Endothelial cell of umbilical vein (primary cell): ENCODE measurements at regions not wholly inside any gene's neighbourhood (a gene's known extent, or its start where the extent isn't known, plus 50 kb on each side); places are given as distances from the start of the nearest gene placed in this dataset.

Experiments
- BruUV-seq: library from RNA; stranded (reverse); fragments of 400-500 nt; replicated peaks from 2 replicates; lab custom pipeline; 2021; lab: Mats Ljungman, UMichigan
- CTCF ChIA-PET: fragments of 300-600, 350-600 bp; sonication (Branson Sonifier 250); formaldehyde crosslinking; loops from one replicate; lab custom pipeline; 2021; ENCODE audit warnings: antibody characterized with exemption, inconsistent platforms; lab: Charles Lee
- POLR2A ChIA-PET: fragments of 300-600, 350-600 bp; sonication (Branson Sonifier 250); formaldehyde crosslinking; loops from one replicate; lab custom pipeline; 2021; ENCODE audit warnings: antibody characterized with exemption, inconsistent platforms; lab: Charles Lee
- DNase-seq: peaks from one replicate; pipeline ENCODE4 v3.0.0-alpha.2; 2011; ENCODE audit warnings: low read depth, low spot score
- FAIRE-seq: peaks from 2 replicates; lab custom pipeline; 2011; peaks lifted over from hg19 to GRCh38; lab: Jason Lieb, UNC
- H2AFZ ChIP-seq: 2 replicates; pipeline ENCODE4 v1.6.0; 2012; ENCODE audit warnings: low read depth, low read length, control low read depth, inconsistent platforms
- H3K27ac ChIP-seq: 2 replicates; pipeline ENCODE4 v1.5.1; 2011; ENCODE audit warnings: low read depth, mild to moderate bottlenecking, control low read depth, low read length, moderate library complexity; ENCODE audit not compliant: insufficient read depth
- H3K27me3 ChIP-seq, 2 experiments: 2 replicates each; pipeline versions ENCODE4 v1.6.0 to v1.6.1; 2011; ENCODE audit warnings: low read length in 2 of 2, mixed read lengths in 1 of 2; ENCODE audit not compliant: control insufficient read depth in 2 of 2, insufficient read depth in 2 of 2
- H3K36me3 ChIP-seq, 2 experiments: 2 replicates in 1 of 2; 3 replicates in 1 of 2; pipeline ENCODE4 v1.5.1; 2011; ENCODE audit warnings: low read length in 2 of 2, mild to moderate bottlenecking in 1 of 2, moderate library complexity in 1 of 2; ENCODE audit not compliant: control insufficient read depth in 2 of 2, insufficient read depth in 2 of 2; ENCODE audit errors: extremely low read depth in 1 of 2
- H3K4me1 ChIP-seq: 3 replicates; pipeline ENCODE4 v1.5.1; 2011; ENCODE audit warnings: mild to moderate bottlenecking, low read length; ENCODE audit not compliant: control insufficient read depth, insufficient read depth; ENCODE audit errors: extremely low read depth
- H3K4me2 ChIP-seq: 2 replicates; pipeline ENCODE4 v1.6.1; 2011; ENCODE audit warnings: low read length, control low read depth, mixed read lengths; ENCODE audit not compliant: insufficient read depth
- H3K4me3 ChIP-seq, 3 experiments: fragments of 200-600 bp in 1 of 3; sonication (generic), shearing (Covaris generic) in 1 of 3; replicated peaks in 1 of 3; 2 replicates each; pipeline ENCODE4 v1.5.1; 2011 to 2016; ENCODE audit warnings: control low read depth in 3 of 3, low read length in 3 of 3, mild to moderate bottlenecking in 2 of 3, inconsistent platforms in 1 of 3, low read depth in 1 of 3, moderate library complexity in 1 of 3; ENCODE audit not compliant: insufficient read depth in 1 of 3
- H3K79me2 ChIP-seq: 2 replicates; pipeline ENCODE4 v1.6.0; 2012; ENCODE audit warnings: low read length, inconsistent platforms; ENCODE audit not compliant: control insufficient read depth, insufficient read depth
- H3K9ac ChIP-seq: replicated peaks from 2 replicates; pipeline ENCODE3; 2011; ENCODE audit warnings: low read length, control low read depth; ENCODE audit not compliant: insufficient read depth; ENCODE audit errors: extremely low read depth
- H3K9me1 ChIP-seq: replicated peaks from 3 replicates; pipeline ENCODE4 v1.6.0; 2011; ENCODE audit warnings: mild to moderate bottlenecking, low read length; ENCODE audit not compliant: control insufficient read depth, insufficient read depth; ENCODE audit errors: extremely low read depth
- H3K9me3 ChIP-seq: replicated peaks from 2 replicates; pipeline ENCODE4 v1.5.1; 2012; ENCODE audit warnings: low read length, inconsistent platforms; ENCODE audit not compliant: control insufficient read depth, insufficient read depth
- H4K20me1 ChIP-seq: replicated peaks from 2 replicates; pipeline ENCODE3; 2011; ENCODE audit warnings: mild to moderate bottlenecking, low read length; ENCODE audit not compliant: control insufficient read depth, insufficient read depth; ENCODE audit errors: extremely low read depth
- CTCF ChIP-seq, 2 donors: IDR thresholded peaks; 1 replicate in 1 of 2; 2 replicates in 1 of 2; pipeline ENCODE4 v1.5.1; 2011; ENCODE audit warnings: low read length in 2 of 2, mild to moderate bottlenecking in 2 of 2, moderate library complexity in 2 of 2, control low read depth in 1 of 2, inconsistent platforms in 1 of 2, low read depth in 1 of 2; ENCODE audit not compliant: insufficient read depth in 1 of 2; ENCODE audit errors: extremely low read depth in 1 of 2
- EZH2 ChIP-seq: IDR thresholded peaks from 2 replicates; pipeline ENCODE4 v1.6.1; 2012; ENCODE audit warnings: borderline replicate concordance, low read depth, mild to moderate bottlenecking, moderate library complexity, low read length, inconsistent platforms; ENCODE audit not compliant: severe bottlenecking
- FOS ChIP-seq: IDR thresholded peaks from 2 replicates; pipeline ENCODE4 v1.6.1; 2011; ENCODE audit warnings: mild to moderate bottlenecking, low read length, moderate library complexity, borderline replicate concordance; ENCODE audit not compliant: insufficient read depth
- GATA2 ChIP-seq: IDR thresholded peaks from 2 replicates; pipeline ENCODE4 v1.7.0; 2011; ENCODE audit warnings: low read depth, mild to moderate bottlenecking, moderate library complexity, mixed read lengths, low read length; ENCODE audit not compliant: insufficient read length, insufficient read depth
- JUN ChIP-seq: IDR thresholded peaks from 2 replicates; pipeline ENCODE4 v1.6.1; 2011; ENCODE audit warnings: borderline replicate concordance, low read depth; ENCODE audit not compliant: insufficient read length, insufficient read depth
- MAX ChIP-seq: IDR thresholded peaks from 2 replicates; pipeline ENCODE4 v1.6.1; 2011; ENCODE audit not compliant: insufficient read depth, insufficient read length
- MYC ChIP-seq: IDR thresholded peaks from one replicate; pipeline ENCODE4 v1.6.1; 2011; ENCODE audit warnings: mild to moderate bottlenecking, low read depth, low read length
- POLR2A ChIP-seq: IDR thresholded peaks from 2 replicates; pipeline ENCODE4 v1.6.1; 2012; ENCODE audit warnings: low read depth, mild to moderate bottlenecking, control low read depth, low read length
- POLR2AphosphoS5 ChIP-seq: IDR thresholded peaks from 2 replicates; pipeline ENCODE4 v1.6.1; 2012; ENCODE audit warnings: low read depth, mild to moderate bottlenecking, control low read depth, low read length, moderate library complexity; ENCODE audit not compliant: insufficient read depth
- dilution Hi-C: fragments of 300-500 bp; cut with MboI; formaldehyde crosslinking; loops from one replicate; pipeline ENCODE4 v1.15.0; 2019; ENCODE audit warnings: low sequenced_read_pairs; ENCODE audit not compliant: extremely low pct_ligation_motif_present
- intact Hi-C: fragments of 100-400 bp; cut with micrococcal nuclease; formaldehyde crosslinking; loops from one replicate; pipeline ENCODE4 v1.10.0; 2022

- Histone ChIP-seq H3K27ac (no peak overlapping the region), H3K4me1 (no peaks in the 10 kb centered on the region), H3K9ac (no peak overlapping the region), H3K36me3 (no peaks in the 10 kb centered on the region), H4K20me1 (no peaks in the 10 kb centered on the region), H3K79me2 (no peaks in the 10 kb centered on the region), H3K27me3 (no peaks in the 10 kb centered on the region), H3K4me3 (no peak overlapping the region), H3K9me1 (no peaks in the 10 kb centered on the region), H3K4me2 (no peak overlapping the region), H2AFZ (no peak overlapping the region), H3K9me3 (no peaks in the 10 kb centered on the region)
- FAIRE-seq (no peak), DNase-seq (no peak)
- dilution Hi-C loops (no loop called here), intact Hi-C loops (no loop called here)
- ChIA-PET CTCF (no interaction called here), POLR2A (no interaction called here)
- no TSS peak for BruUV-seq
- no peak for TF ChIP-seq GATA2
These were observed 237.4 kb downstream of the STIM2 start for GRCh38 chr4:27098034-27098433.

GRCh38 chr4:27100713-27101112 lies 240.1 kb downstream of the STIM2 start:
- Histone ChIP-seq H3K27me3 (no peaks in the 10 kb centered on the region), H3K79me2 (no peaks in the 10 kb centered on the region), H3K4me1 (no peaks in the 10 kb centered on the region), H3K27ac (no peak overlapping the region), H3K36me3 (no peaks in the 10 kb centered on the region), H2AFZ (no peak overlapping the region), H4K20me1 (no peaks in the 10 kb centered on the region), H3K9ac (no peak overlapping the region), H3K9me1 (no peaks in the 10 kb centered on the region), H3K4me3 (no peak overlapping the region), H3K9me3 (no peaks in the 10 kb centered on the region), H3K4me2 (no peak overlapping the region)
- ChIA-PET POLR2A (no interaction called here), CTCF (no interaction called here)
- FAIRE-seq (no peak), DNase-seq (no peak)
- no TSS peak for BruUV-seq
- dilution Hi-C loops = no loop called here
- intact Hi-C loops = no loop called here
- TF ChIP-seq EZH2 (no peak), FOS (no peak), POLR2AphosphoS5 (no peak), JUN (no peak), GATA2 (no peak), CTCF (IDR thresholded peaks at IDR 0.05; ENCODE audit: extremely low read depth in 1 of 2, insufficient read depth in 1 of 2, low read depth in 1 of 2, low read length in 2 of 2) (no peak), POLR2A (no peak), MYC (no peak), MAX (no peak)
